ENCODE measurements at regions not wholly inside any gene's neighbourhood (a gene's known extent, or its start where the extent isn't known, plus 50 kb on each side); places are given as distances from the start of the nearest gene placed in this dataset.

DNA sequence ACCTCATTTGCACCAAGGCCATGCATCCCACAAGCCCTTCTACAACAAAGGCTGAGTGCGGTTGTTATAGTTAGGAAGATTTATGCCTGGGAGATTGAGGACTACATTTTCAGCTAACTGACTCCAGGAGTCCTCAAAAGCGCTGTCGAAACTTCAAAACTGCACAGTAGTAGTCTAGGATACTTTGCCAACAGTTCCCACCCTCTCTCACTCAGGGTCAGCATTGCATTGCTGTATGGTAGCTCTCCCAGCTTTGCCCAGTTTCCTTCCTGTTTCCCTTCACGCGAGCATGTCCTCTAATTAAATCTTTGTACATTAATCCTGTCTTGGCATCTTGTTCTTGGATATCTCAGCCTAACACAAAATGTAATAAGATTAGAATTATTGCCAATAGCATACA, 420.6 kb upstream of the UBE2E3 start:
- peak; percentile 35 for DNase-seq (ENCODE audit: low read depth)
- no peak overlapping the region for H3K4me3 ChIP-seq (ENCODE audit: low read length)
- TF ChIP-seq CTCF (conservative IDR thresholded peaks at IDR 0.05; ENCODE audit: low read length): no peak; the same call in 1 of the 2 replicates

DNA sequence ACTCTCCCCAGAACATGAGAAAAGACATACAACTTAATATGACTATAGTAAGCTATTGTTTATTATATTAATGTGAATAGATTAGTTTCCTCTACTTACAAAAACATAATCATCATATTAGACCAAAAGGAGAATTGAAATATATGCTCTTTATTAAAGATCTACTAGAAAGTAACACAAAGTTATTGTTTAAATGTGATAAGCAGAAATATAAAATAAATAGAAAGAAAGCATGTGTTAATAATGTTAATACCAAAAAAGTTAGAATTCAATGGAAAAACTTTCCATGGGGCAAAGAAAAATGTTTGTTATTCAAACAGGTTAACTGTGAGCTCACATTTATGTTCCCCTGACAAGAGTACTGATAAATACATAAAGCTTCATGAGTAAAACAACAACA, 421.4 kb upstream of the UBE2E3 start:
- no peak for TF ChIP-seq CTCF (conservative IDR thresholded peaks at IDR 0.05; ENCODE audit: low read length)
- no peak for DNase-seq (ENCODE audit: low read depth)
- no peak overlapping the region for H3K4me3 ChIP-seq (ENCODE audit: low read length)

- H3K4me3 ChIP-seq (ENCODE audit: low read length): no peak overlapping the region
- TF ChIP-seq CTCF (conservative IDR thresholded peaks at IDR 0.05; ENCODE audit: low read length): no peak
- DNase-seq (ENCODE audit: low read depth): no peak
Measured at GRCh38 chr2:180555391-180555965, 424.9 kb upstream of the UBE2E3 start.

- no peak for DNase-seq (ENCODE audit: low read depth)
- TF ChIP-seq CTCF (conservative IDR thresholded peaks at IDR 0.05; ENCODE audit: low read length): no peak
- no peak overlapping the region for H3K4me3 ChIP-seq (ENCODE audit: low read length)
Measured at GRCh38 chr2:180554330-180554729, 426.1 kb upstream of the UBE2E3 start.

GRCh38 chr2:180553094-180553715, 427.2 kb upstream of the UBE2E3 start:
- no peak for TF ChIP-seq CTCF (conservative IDR thresholded peaks at IDR 0.05; ENCODE audit: low read length)
- H3K4me3 ChIP-seq (ENCODE audit: low read length): no peak overlapping the region
- DNase-seq (ENCODE audit: low read depth): no peak

DNA sequence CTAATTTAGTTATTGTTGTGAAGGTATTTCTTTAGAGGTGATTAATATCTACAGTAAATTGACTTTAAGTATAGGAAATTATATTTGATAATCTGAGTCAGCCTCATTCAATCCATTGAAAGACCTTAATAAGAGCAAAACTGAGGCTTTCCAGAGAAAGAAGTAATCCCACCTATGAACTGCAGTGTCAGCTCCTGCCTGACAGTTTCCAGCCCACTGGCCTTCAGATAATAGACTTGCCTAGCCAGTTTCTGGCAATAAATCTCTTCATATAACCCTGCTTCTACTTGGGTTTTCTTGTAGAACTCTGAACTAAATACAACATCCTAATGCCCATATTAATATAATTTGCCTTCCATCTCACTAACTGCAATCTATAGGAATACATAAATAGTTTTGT, 437.9 kb upstream of the UBE2E3 start:
- no peak for TF ChIP-seq CTCF (conservative IDR thresholded peaks at IDR 0.05; ENCODE audit: low read length)
- H3K4me3 ChIP-seq (ENCODE audit: low read length): no peak overlapping the region
- no peak for DNase-seq (ENCODE audit: low read depth)

DNA sequence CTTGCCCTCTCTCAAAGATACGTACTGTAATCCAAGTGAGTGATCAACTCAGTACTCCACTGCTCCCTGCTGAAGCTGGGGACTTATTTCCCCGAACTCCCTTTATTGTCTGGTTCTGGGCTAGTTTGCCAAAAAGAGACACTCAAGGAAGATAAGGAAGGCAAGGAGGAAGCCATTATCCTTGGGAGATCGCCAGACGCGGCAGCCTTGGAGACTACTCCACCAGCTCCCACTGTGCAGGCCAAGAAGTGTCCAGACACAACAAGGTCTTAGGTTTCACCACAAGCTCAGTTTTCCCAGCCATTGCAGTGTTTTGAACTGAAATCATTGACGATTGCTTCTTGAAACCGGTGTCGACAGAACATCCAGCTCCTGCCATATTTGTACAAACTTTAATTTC, 439.6 kb upstream of the UBE2E3 start:
- DNase-seq (ENCODE audit: low read depth): no peak
- no peak for TF ChIP-seq CTCF (conservative IDR thresholded peaks at IDR 0.05; ENCODE audit: low read length)
- no peak overlapping the region for H3K4me3 ChIP-seq (ENCODE audit: low read length)
